OCI-LY1 (cell line): ENCODE measurements at regions not wholly inside any gene's neighbourhood (a gene's known extent, or its start where the extent isn't known, plus 50 kb on each side); places are given as distances from the start of the nearest gene placed in this dataset.

ENCODE experiments used
- EZH2 ChIP-seq: fragments of 200-600 bp; sonication (generic), shearing (Covaris generic); IDR thresholded peaks from 2 replicates; pipeline ENCODE4 v1.8.0; 2017; ENCODE audit warnings: borderline replicate concordance, mixed run types, mild to moderate bottlenecking, antibody characterized with exemption, low read length, moderate library complexity, mixed read lengths
- TF ChIP-seq, protein P1 (sequence below): fragments of 200-600 bp; sonication (generic), shearing (Covaris generic); IDR thresholded peaks from 2 replicates; pipeline ENCODE4 v1.5.1; 2017; ENCODE audit warnings: mild to moderate bottlenecking, antibody characterized with exemption, low read length, moderate library complexity, mixed read lengths

DNA sequence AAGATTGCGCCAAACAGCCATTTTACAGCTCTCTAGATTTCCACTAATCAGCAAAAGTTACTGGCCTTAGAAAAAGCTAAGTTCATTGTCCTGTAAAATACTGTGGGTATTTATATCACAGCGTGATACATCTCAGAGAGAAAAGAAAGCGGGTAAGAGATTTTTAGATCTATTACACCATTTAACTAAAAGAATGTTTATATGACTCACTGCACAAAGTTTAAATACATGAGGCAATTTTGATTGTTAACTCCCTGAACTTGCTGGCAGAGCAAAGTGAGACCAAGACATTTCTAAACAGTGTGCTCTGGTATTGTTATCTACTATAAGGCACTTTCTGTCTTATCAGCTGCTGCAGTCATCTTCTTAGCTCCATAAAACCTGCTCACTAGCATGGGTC is 314.3 kb downstream of the EPHA7 start:
- TF ChIP-seq, protein P1, sequence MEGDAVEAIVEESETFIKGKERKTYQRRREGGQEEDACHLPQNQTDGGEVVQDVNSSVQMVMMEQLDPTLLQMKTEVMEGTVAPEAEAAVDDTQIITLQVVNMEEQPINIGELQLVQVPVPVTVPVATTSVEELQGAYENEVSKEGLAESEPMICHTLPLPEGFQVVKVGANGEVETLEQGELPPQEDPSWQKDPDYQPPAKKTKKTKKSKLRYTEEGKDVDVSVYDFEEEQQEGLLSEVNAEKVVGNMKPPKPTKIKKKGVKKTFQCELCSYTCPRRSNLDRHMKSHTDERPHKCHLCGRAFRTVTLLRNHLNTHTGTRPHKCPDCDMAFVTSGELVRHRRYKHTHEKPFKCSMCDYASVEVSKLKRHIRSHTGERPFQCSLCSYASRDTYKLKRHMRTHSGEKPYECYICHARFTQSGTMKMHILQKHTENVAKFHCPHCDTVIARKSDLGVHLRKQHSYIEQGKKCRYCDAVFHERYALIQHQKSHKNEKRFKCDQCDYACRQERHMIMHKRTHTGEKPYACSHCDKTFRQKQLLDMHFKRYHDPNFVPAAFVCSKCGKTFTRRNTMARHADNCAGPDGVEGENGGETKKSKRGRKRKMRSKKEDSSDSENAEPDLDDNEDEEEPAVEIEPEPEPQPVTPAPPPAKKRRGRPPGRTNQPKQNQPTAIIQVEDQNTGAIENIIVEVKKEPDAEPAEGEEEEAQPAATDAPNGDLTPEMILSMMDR: no peak
- TF ChIP-seq EZH2: no peak
